ENCODE measurements at regions not wholly inside any gene's neighbourhood (a gene's known extent, or its start where the extent isn't known, plus 50 kb on each side); places are given as distances from the start of the nearest gene placed in this dataset.

DNA sequence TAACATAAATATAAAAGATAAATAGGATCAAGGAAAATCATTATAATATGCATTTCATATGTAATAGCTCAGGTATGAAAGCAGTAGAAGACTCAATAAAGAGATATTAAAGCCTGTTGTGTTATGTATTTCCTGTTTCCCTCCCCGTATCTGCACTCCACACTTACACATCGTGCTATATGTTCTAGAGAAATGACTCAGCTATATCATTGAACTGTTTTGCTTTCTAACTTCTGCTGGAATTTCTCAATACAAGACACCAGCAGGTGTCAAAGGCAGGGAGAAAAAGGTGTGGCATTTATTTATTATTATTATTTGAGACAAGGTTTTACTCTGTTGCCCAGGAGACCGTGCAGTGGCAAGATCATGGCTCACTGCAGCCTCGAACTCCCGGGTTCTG, 842.8 kb upstream of the CNTN5 start:
- Histone ChIP-seq H3K9me3 (ENCODE audit: control insufficient read depth, insufficient read depth, low read length) (no peaks in the 10 kb centered on the region), H3K4me1 (ENCODE audit: insufficient read depth, low read length) (no peaks in the 10 kb centered on the region), H3K9ac (ENCODE audit: low read depth, low read length) (no peak overlapping the region), H3K36me3 (ENCODE audit: insufficient read depth, low read length) (no peaks in the 10 kb centered on the region)

DNA sequence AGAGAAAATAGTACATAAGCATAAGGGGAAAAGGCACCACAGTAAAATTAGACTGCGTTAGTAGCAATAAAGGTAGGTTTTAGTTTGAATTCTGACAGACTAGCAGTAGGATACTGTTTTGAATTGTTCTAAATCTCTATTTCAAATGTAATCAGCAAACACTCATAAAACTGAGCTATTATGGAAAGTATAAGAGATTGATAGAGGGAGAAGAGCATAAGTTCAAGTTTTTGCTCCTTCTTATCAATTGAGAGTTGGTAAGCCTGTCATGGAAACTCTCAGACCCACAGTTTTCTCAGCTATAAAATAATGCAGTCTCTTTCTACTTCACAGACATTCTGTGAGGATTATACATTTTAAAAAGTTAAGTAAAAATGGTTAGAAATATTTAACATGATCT, 840.2 kb upstream of the CNTN5 start:
- Histone ChIP-seq H3K36me3 (ENCODE audit: insufficient read depth, low read length) (no peaks in the 10 kb centered on the region), H3K9me3 (ENCODE audit: control insufficient read depth, insufficient read depth, low read length) (no peaks in the 10 kb centered on the region), H3K9ac (ENCODE audit: low read depth, low read length) (no peak overlapping the region), H3K4me1 (ENCODE audit: insufficient read depth, low read length) (no peaks in the 10 kb centered on the region)

DNA sequence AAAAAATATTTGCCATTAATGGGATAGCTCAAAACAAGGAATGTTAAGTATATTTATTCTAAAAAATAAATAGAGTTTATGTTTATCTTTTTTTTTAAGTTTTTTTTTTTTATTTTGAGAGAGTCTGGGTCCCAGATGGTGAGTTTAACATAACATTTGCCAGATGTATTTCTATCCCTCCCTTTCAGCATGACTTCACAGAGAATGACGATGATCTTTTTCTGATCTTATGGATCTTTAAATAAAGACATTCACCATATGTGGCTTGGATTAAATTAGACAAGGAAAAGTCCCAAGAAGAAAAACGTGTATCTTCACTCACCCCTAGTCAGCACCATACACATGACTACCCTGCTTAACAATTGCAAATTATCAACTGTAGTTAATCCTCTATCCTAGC, 839.8 kb upstream of the CNTN5 start:
- Histone ChIP-seq H3K36me3 (ENCODE audit: insufficient read depth, low read length) (no peaks in the 10 kb centered on the region), H3K4me1 (ENCODE audit: insufficient read depth, low read length) (no peaks in the 10 kb centered on the region), H3K9me3 (ENCODE audit: control insufficient read depth, insufficient read depth, low read length) (no peaks in the 10 kb centered on the region), H3K9ac (ENCODE audit: low read depth, low read length) (no peak overlapping the region)

GRCh38 chr11:98183034-98183433, 837.7 kb upstream of the CNTN5 start:
- H3K36me3 ChIP-seq (ENCODE audit: insufficient read depth, low read length) = no peaks in the 10 kb centered on the region
- H3K9ac ChIP-seq (ENCODE audit: low read depth, low read length) = no peak overlapping the region
- H3K9me3 ChIP-seq (ENCODE audit: control insufficient read depth, insufficient read depth, low read length) = no peaks in the 10 kb centered on the region
- H3K4me1 ChIP-seq (ENCODE audit: insufficient read depth, low read length) = no peaks in the 10 kb centered on the region

DNA sequence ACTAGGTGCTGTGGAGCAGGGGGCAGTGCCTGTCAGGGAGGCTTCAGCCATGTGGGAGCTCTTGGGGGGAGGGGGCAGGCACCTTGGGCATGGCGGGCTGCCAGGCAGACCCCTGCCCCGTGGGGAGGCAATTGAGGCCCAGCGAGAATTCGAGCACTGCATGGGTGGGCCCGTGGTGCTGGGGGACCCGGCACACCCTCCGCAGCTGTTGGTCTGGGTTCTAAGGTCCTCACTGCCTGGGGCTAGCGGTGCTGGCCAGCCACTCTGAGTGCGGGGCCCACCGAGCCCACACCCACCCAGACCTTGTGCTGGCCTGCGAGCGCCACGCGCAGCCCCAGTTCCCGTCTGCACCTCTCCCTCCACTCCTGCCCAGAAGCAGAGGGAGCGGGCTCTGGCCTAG, 835.5 kb upstream of the CNTN5 start:
- Histone ChIP-seq H3K9me3 (ENCODE audit: control insufficient read depth, insufficient read depth, low read length) (no peaks in the 10 kb centered on the region), H3K9ac (ENCODE audit: low read depth, low read length) (no peak overlapping the region), H3K4me1 (ENCODE audit: insufficient read depth, low read length) (no peaks in the 10 kb centered on the region), H3K36me3 (ENCODE audit: insufficient read depth, low read length) (no peaks in the 10 kb centered on the region)

- H3K4me1 ChIP-seq (ENCODE audit: insufficient read depth, low read length) = no peaks in the 10 kb centered on the region
- no peak overlapping the region for H3K9ac ChIP-seq (ENCODE audit: low read depth, low read length)
- no peaks in the 10 kb centered on the region for H3K36me3 ChIP-seq (ENCODE audit: insufficient read depth, low read length)
- no peaks in the 10 kb centered on the region for H3K9me3 ChIP-seq (ENCODE audit: control insufficient read depth, insufficient read depth, low read length)
Measured at GRCh38 chr11:98194611-98195010, 826.1 kb upstream of the CNTN5 start.

- no peak overlapping the region for H3K9ac ChIP-seq (ENCODE audit: low read depth, low read length)
- H3K36me3 ChIP-seq (ENCODE audit: insufficient read depth, low read length) = no peaks in the 10 kb centered on the region
- no peaks in the 10 kb centered on the region for H3K9me3 ChIP-seq (ENCODE audit: control insufficient read depth, insufficient read depth, low read length)
- no peaks in the 10 kb centered on the region for H3K4me1 ChIP-seq (ENCODE audit: insufficient read depth, low read length)
Measured at GRCh38 chr11:98195300-98195699, 825.4 kb upstream of the CNTN5 start.

- no peaks in the 10 kb centered on the region for H3K36me3 ChIP-seq (ENCODE audit: insufficient read depth, low read length)
- no peak overlapping the region for H3K9ac ChIP-seq (ENCODE audit: low read depth, low read length)
- H3K4me1 ChIP-seq (ENCODE audit: insufficient read depth, low read length) = no peaks in the 10 kb centered on the region
- H3K9me3 ChIP-seq (ENCODE audit: control insufficient read depth, insufficient read depth, low read length) = no peaks in the 10 kb centered on the region
Measured at GRCh38 chr11:98207086-98207485, 813.7 kb upstream of the CNTN5 start.

DNA sequence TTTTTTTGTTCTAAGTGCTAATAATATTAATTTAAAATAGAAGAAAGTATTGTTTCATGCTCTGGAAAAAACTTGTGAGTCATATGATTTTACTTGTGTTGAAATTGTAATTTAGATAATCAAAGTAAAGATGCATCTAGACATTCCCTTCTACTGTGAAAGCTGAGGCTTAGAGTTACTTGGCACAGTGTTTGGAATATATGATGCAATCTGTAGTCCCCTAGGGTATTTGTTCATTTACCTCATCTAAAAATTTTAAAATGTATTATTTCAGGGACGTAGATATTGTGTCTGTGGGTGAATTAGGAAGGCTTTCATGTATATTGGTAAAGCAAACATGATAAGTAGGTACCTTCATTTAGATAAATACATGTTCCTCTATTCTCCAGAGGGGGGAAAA, 793.5 kb upstream of the CNTN5 start:
- Histone ChIP-seq H3K36me3 (ENCODE audit: insufficient read depth, low read length) (no peaks in the 10 kb centered on the region), H3K9ac (ENCODE audit: low read depth, low read length) (no peak overlapping the region), H3K4me1 (ENCODE audit: insufficient read depth, low read length) (no peaks in the 10 kb centered on the region), H3K9me3 (ENCODE audit: control insufficient read depth, insufficient read depth, low read length) (no peaks in the 10 kb centered on the region)

DNA sequence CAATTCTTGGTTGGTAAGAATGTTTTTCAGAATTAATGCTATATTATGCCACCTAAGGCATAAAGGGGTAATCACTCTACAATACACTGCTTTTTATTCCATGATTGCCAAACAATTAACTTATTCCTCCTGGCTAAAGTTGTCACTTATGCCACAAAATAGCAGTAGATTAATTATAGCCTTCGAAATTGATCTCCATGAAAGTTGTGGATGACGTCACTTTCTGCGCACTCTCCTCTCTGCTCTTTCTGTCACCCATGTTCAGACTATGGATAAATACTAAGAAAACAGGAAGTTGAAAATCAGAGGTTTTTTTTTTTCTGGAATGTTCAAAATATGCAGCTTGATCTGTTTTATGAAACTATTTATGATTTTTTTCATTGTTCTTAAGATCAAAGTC, 790.1 kb upstream of the CNTN5 start:
- no peak overlapping the region for H3K9ac ChIP-seq (ENCODE audit: low read depth, low read length)
- no peaks in the 10 kb centered on the region for H3K36me3 ChIP-seq (ENCODE audit: insufficient read depth, low read length)
- no peaks in the 10 kb centered on the region for H3K4me1 ChIP-seq (ENCODE audit: insufficient read depth, low read length)
- H3K9me3 ChIP-seq (ENCODE audit: control insufficient read depth, insufficient read depth, low read length) = no peaks in the 10 kb centered on the region

GRCh38 chr11:98234698-98235097, 786.1 kb upstream of the CNTN5 start:
- H3K4me1 ChIP-seq (ENCODE audit: insufficient read depth, low read length) = no peaks in the 10 kb centered on the region
- no peaks in the 10 kb centered on the region for H3K9me3 ChIP-seq (ENCODE audit: control insufficient read depth, insufficient read depth, low read length)
- H3K36me3 ChIP-seq (ENCODE audit: insufficient read depth, low read length) = no peaks in the 10 kb centered on the region
- no peak overlapping the region for H3K9ac ChIP-seq (ENCODE audit: low read depth, low read length)

GRCh38 chr11:98243897-98244296, 776.9 kb upstream of the CNTN5 start:
- Histone ChIP-seq H3K36me3 (ENCODE audit: insufficient read depth, low read length) (no peaks in the 10 kb centered on the region), H3K9ac (ENCODE audit: low read depth, low read length) (no peak overlapping the region), H3K4me1 (ENCODE audit: insufficient read depth, low read length) (no peaks in the 10 kb centered on the region; the same call in 1 of the 2 replicates), H3K9me3 (ENCODE audit: control insufficient read depth, insufficient read depth, low read length) (peaks cover 5% of the 10 kb centered on the region)

DNA sequence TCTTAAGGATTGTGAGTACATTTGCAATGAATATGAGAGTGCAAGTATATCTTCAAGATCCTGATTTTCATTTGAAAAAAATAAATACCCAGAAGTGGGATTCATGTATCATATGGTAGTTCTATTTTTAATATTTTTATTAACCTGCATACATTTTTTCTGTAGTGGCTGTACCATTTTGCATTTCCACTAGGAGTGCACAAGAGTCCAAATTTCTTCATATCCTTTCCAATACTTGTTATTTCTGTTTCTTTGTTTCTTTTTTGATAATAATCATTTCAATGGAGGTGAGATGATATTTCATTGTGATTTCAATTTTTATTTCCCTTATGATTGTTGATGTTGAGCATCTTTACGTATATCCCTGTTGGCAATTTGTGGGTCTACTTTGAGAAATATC, 759.8 kb upstream of the CNTN5 start:
- H3K36me3 ChIP-seq (ENCODE audit: insufficient read depth, low read length) = no peaks in the 10 kb centered on the region
- H3K9ac ChIP-seq (ENCODE audit: low read depth, low read length) = no peak overlapping the region
- no peaks in the 10 kb centered on the region for H3K4me1 ChIP-seq (ENCODE audit: insufficient read depth, low read length)
- H3K9me3 ChIP-seq (ENCODE audit: control insufficient read depth, insufficient read depth, low read length) = no peaks in the 10 kb centered on the region

DNA sequence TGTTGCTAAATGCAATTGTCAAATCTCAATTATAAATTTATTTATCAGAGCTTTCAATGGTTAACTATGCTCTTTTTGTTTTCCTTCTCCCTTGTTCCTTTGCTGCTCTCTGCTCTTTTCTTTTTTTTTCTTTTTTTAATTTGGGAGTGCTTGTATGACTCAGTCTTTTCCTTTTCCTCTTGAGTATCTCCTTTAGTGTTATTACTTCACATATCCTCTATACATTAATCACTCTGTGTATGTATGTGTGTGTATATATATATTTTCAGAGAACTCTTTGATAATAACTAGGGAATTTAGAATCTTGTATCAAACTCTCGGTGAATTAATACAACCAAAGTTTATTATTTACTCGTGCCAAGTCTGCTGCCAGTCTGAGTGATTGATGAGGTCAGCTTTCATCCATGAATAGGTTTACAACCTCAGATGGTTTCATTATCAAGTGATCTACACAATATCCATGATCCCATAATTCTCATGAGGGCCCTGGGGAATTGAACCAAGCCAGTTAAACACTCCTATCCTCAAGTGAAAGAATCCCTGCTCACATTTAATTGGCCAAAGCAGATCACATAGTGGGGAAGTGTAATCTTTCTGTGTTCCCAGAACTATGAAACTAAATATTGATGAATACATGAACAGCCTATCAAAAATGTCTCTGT, 743.4 kb upstream of the CNTN5 start:
- H3K9ac ChIP-seq (ENCODE audit: low read depth, low read length) = no peak overlapping the region
- no peaks in the 10 kb centered on the region for H3K4me1 ChIP-seq (ENCODE audit: insufficient read depth, low read length)
- no peaks in the 10 kb centered on the region for H3K36me3 ChIP-seq (ENCODE audit: insufficient read depth, low read length)
- H3K9me3 ChIP-seq (ENCODE audit: control insufficient read depth, insufficient read depth, low read length) = no peaks in the 10 kb centered on the region

- no peaks in the 10 kb centered on the region for H3K4me1 ChIP-seq (ENCODE audit: insufficient read depth, low read length)
- H3K9me3 ChIP-seq (ENCODE audit: control insufficient read depth, insufficient read depth, low read length) = no peaks in the 10 kb centered on the region
- no peak overlapping the region for H3K9ac ChIP-seq (ENCODE audit: low read depth, low read length)
- no peaks in the 10 kb centered on the region for H3K36me3 ChIP-seq (ENCODE audit: insufficient read depth, low read length)
Measured at GRCh38 chr11:98289617-98290263, 731.0 kb upstream of the CNTN5 start.
